ENCODE measurements at regions not wholly inside any gene's neighbourhood (a gene's known extent, or its start where the extent isn't known, plus 50 kb on each side); places are given as distances from the start of the nearest gene placed in this dataset.

DNA sequence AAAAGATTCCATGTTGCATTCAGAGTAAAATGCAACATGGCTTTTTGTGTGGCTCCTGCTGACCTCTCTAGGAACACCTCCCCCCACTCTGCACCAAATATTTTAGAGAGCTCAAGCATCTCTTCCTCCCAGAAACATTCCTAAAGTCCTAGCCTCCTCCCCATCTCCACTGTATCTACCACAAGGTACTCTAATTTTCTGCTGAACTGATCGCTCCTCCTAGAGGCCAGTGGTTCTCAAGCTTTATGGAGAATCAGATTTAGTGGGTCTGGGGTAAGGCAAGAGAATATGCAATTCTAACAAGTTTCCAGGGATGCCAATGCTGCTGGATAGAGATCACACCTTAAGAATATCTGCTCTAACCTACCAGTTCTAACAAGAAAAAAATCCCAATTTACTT lies 89.5 kb upstream of the HNRNPA3 start:
- DNase-seq (ENCODE audit: low spot score): no peak

DNA sequence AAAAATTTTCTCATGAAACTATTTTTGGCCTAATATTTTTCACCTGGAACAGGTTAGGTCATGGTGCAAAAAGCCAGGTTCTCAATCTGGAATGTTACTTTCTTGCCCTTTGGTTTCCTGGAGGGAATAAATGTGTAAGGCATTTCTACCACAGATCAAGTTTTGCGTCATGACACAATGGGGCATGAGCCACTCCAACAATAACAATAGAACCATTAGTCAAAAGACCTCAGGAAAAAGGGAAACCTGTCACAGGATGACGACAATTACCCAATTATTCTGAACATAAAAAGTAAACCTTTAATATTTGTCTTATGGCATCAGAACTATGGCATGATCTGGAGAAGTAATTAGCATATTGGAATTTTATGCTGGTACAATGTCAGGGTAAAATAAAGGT lies 88.2 kb upstream of the HNRNPA3 start:
- no peak for DNase-seq (ENCODE audit: low spot score)

DNA sequence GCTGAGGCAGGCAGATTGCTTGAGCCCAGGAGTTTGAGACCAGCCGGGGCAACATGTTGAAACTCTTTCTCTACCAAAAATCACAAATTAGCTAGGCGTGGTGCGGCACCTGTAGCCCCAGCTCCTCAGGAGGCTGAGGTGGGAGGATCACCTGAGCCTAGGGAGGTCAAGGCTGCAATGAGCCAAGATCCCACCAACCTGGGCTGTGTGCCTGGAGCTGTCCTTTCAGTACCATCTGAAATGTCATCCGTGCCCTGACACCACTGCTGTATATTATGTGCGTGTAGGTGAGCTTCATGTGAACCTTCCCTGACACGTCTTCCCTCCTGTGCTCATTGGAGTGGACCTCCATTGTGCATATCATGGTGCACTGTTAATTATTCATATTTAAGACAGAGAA lies 84.8 kb upstream of the HNRNPA3 start:
- DNase-seq (ENCODE audit: low spot score): no peak

DNA sequence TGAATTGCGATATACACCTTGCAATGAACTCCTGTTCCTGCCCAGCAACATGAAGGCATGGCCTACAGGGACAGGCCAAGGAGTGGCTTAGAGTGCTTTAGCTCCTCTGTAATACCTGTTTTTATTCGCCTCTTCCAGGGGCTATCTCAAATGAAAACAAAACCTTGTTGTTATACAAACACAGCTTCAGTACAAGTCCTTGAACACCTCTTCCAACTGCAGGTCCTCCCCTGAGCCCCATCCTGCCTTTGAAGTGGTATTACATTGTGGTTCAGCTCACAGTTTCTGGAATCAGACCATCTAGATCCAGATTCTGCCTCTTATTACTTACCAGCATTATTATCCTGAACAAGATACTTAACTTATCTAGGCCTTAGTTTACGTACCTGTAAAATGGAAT lies 83.0 kb upstream of the HNRNPA3 start:
- DNase-seq (ENCODE audit: low spot score): no peak

DNA sequence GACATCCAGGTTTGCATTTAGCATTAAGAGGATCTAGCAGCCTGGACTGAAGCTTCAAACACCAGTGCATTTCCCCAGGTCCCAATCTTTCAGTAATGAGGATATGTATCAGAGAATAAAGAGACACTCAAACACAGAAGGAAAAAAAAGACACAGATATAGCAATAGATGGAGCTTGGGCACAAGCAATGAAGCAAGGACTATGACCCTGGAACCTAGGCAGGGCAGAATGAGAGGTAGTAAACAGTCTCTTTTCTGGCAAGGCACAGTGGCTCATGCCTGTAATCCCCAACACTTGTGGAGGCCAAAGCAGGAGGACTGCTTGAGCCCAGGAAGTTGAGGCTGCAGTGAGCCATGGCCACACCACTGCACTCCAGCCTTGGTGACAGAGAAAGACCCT lies 80.7 kb upstream of the HNRNPA3 start:
- no peak for DNase-seq (ENCODE audit: low spot score)

DNA sequence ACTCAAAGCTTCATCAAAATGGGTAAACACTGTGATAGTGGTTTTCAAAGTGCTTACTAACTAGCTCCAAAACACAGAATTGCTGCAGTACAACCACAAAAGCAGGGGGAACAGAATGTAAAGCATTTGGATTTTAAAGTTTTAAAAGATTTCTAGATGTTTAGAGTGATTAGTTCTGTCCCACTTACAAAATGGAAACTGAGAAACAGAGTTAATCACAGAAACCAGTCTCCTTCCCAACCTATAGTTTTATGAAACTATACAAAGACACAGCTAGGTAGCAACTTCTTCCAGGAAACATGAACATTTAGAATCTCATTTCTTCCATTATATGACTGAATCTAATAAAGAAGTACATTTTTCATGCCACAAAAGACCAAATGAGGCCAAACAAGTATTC lies 73.8 kb upstream of the HNRNPA3 start:
- DNase-seq (ENCODE audit: low spot score): no peak

DNA sequence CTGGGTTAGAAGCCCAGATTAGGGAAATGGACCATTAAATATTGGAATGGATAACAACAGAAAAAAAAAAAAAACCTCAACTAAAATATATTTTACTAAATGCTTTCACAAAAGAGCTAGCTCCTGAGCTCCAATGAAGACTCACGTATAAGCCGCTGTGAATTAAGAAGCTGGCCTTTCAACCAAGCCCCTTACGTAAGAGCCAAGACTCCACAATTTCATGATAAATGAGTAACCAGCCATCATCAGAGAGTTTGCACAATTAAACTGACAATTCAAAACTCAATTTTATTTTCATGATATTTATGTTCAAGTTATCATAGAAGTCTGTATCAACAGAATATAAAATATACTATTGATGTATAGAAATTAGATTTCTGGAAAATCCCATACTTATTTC lies 70.7 kb upstream of the HNRNPA3 start:
- DNase-seq (ENCODE audit: low spot score): no peak

DNA sequence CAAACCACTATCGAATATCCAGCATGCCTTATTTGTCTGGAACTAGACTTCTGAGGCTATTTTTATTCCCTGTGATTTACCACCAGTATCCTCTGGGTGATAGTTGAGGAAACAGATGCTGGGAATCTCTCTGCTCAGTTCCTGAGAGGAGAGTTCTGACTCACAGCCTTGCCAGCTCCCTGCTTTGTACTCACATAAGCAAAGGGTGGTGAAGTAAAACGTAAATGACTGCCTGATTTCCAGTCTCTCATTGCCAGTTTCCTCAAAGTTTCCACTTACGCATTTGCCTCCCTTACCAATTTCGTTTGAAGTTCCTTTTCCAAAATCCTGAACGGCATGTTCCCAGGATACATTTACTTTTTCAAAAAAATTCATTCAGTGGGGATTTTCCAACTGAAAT lies 69.2 kb upstream of the HNRNPA3 start:
- DNase-seq (ENCODE audit: low spot score): no peak

DNA sequence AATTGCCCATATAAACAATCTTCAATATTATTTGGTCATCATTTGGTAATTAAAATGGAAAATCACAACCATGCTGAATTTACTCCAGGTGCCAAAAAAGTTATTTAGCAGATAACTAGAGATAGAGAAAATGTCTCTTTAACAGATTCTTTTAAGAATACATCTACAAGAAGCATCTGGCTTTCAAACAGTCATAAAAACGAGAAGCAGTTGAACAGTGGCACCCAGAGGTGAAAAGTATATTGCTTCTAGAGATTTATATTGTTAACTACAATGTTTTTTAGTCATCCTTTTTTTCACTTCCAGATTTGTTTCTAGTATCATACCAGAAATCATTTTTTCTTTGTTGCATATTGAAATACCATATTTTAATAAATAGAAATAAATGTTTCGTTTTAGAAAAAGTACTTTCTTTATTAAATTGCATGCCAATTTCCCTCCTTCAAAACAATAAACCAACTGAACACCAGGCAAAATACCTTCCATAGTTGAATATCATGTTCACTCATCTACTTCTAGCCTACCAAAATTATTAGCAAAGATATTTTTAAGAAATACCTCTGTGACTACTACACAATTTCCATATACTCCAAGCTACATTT lies 65.4 kb upstream of the HNRNPA3 start:
- peak; percentile 80 for DNase-seq (ENCODE audit: low spot score)

DNA sequence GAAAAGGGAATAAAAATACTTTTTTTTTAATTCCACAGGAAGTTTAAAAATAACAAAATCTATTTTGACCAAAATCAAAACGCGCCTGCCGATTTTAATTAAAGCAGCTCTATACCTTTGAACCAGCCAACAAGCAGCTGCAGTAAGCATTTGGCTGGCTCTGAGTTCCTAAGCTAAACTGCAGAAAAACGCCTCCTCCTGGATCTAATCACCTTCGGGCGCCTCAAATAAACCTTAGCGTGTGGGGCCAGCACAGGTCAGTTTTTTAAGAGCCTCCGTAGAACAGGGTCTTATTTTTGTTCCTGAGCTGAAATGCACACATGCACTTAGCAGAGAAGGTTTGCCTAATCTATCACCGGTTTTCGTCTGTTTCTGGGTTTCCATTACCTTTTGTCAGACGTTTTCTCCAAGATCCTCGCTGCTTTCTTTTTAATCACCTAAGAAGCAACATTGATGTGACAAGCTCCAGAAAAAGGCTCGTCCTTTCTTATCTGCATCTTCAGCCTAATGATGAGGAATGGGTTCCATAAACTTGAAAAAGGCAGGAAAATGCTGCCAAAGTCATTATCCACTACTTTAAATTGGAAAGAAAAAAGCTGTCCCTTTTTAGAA lies 64.7 kb upstream of the HNRNPA3 start:
- DNase-seq (ENCODE audit: low spot score): peak; percentile 27

DNA sequence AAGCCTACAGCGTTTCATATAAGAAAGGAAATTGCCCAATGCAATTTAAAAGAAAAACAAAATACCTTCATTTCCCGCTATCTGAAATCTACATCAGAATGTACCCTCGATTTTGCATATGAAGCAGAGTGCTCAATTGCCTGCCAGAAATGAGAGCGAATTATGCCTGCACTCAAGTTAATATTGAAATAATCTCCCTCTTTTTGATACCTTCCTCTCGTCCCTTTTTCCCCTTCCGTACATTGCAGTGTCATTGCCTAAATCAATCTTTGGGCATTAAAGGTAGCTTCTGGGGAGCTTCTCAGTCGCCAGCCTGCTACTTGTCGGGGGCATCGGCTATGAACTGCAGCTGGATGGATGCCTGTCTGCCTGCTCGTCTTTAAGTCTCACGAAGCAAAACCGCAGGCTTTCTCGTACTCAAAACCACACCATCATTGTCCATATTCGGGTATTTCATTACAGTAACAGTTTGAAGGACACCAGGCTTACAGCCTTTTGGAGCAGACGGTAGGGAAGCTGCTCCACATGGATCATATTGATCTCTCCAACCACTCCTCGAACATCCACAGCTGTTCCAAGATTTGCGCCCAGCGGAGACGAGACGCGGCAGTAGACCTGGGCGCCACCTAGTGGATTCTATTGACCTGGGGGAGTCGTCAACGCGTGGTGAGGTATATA lies 64.0 kb upstream of the HNRNPA3 start:
- peak; percentile 90 for DNase-seq (ENCODE audit: low spot score)

DNA sequence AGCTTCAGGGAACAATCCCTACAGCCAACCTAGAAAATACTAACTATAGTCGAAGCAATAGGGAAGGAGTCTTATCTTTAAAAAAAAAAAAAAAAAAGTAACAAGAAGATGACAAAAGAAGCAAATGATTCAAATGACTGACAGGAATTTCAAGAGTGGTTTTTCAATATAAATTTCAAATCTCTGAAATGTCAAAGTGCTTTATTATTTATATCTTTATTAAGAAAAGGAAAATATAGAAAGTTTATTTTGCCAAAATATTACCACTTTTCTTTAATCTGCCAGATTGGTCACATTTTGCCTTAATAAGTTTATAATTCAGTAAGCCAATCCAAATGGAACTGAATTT lies 63.5 kb upstream of the HNRNPA3 start:
- DNase-seq (ENCODE audit: low spot score): no peak

DNA sequence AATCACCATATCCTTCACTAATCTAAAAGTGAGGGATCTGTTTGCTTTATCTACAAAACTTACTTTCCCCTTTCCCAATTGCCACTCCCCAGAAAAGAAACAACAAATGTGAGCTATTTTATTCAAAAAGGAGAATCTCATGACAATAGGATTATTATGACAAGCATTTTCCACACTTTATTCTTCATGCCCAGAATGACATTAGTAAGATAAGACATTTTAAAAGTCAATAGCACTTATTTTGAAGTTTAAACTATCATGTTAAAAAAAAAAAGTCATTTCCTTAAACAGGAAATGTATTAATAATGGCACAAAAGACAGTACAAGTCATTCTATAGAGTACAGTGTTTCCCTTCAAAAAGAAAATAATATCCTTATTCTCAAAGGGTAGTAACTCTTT lies 58.8 kb upstream of the HNRNPA3 start:
- no peak for DNase-seq (ENCODE audit: low spot score)

DNA sequence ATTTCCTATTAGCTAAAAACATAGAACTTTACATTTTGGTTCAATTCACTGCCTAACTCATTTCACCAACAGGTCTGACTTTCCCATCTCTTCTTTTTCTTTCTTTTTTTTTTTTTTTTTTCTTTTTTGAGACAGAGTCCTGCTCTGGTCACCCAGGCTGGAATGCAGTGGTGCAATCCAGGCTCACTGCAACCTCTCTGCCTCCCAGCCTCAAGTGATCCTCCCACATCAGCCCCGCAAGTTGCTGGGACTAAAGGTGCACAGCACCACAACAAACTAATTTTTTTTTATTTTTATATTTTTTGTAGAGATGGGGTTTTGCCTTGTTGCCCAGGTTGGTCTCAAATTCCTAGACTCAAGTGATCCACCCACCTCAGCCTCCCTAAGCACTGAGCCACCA lies 57.8 kb upstream of the HNRNPA3 start:
- DNase-seq (ENCODE audit: low spot score): no peak

DNA sequence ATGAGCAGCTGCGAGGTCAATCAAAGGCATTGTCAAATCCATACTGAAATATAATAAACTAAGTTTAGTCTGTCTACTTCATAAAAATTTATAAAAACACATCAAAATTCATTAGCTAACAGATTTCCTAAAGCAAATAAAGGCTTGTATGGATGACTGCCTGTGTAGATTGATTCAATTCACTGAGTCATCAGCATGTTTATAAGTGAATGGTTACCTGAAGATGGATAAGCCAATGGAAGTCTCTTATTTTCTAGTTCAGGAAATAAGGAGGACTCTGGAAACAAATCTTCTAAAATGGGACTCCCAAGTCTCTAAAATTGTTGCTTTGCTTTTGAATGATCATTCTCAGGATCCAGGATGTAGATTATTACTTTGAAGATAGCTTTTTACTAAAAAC lies 57.0 kb upstream of the HNRNPA3 start:
- DNase-seq (ENCODE audit: low spot score): no peak

DNA sequence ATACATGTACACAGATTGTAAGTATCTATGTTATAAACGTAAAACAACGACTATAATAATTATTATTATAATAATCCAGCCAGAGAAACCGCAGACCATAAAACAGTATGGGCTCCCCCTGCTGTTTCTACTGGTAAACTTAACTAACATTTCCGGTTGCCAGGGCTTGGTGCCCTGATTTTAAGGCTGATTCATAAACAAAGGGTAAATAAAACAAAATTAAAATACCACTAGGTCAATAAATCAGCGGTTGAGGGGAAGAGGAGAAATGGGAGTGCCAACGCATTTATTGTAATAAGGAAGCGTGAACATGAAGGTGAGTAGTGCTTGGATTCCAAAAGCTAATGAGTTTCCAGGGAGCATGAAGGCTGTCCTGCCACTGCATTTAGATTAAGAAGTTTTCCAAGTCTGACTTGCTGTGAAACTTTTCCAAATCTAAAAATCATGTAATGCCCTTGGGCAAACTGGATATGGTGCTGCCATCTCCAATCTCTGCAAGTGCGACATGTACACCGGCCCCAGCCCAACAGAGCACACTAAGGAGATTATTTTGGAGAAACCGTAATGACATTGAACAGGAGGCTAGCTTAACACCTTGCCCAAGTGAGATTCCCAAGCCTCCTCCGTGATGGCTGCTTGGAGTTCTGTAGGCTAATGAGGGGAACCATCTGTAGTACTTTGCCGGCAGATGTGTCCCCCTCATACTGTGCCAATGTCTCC lies 50.7 kb upstream of the HNRNPA3 start:
- peak; percentile 69 for DNase-seq (ENCODE audit: low spot score)
